GM21447 (cell line): ENCODE measurements at regions not wholly inside any gene's neighbourhood (a gene's known extent, or its start where the extent isn't known, plus 50 kb on each side); places are given as distances from the start of the nearest gene placed in this dataset.

Experiments
- ATAC-seq: cut with Tn5 transposase; IDR thresholded peaks from one replicate; pipeline ENCODE4 v1.9.1; 2021; ENCODE audit not compliant: unreplicated experiment

DNA sequence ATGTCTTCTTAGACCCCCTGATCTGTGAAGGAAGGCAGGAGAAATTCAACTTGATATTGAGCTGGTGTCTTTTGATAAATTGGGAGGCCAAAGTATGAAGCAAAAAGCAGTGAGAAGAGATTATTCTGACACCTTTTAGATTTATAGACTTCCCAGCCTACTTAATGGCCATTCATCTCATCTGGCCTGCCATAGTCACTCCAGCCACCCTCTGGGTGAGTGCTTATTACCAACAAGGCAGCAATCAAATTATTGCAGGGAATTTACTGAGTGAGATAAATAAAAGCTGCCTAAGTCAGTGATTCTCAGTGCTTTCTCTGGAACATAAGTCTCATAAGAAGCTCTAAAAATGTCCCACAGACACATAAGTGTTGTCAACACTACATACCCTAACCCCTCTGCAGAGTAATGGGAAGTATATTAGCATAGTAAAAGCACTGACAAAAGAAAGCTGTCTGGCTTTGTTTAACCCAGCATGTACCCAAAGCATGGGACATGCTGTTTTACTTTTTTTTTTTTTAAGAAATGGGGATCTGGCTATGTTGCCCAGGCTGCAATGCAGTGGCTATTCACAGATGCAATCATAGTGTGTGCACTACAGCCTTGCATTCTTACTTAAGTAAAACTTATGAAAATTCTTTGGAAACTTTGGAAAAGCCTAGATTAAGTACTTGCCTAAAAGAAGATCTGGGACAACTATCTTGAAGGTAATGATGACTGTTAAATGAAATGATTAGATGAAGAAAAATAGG lies 725.3 kb downstream of the TUSC7 start:
- ATAC-seq: no peak

DNA sequence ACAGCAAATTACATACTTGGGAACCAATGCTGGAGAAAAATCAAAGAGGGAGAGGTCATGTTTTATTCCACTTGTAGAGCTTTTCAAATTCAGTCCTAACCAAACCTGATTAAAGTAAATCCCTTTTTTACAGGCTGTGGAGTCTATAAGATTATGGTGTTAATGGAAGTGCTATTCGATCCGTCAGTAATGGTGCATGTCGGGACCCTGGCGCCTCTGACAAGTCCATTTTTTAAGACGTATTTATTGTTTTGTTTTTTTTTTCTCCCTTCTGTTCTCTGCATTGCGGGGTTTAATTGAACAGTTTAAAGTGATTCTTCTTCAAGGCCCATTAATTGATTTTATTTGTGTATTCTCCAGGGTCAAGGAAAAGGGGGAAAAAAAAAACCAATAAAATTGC lies 725.9 kb downstream of the TUSC7 start:
- no peak for ATAC-seq

DNA sequence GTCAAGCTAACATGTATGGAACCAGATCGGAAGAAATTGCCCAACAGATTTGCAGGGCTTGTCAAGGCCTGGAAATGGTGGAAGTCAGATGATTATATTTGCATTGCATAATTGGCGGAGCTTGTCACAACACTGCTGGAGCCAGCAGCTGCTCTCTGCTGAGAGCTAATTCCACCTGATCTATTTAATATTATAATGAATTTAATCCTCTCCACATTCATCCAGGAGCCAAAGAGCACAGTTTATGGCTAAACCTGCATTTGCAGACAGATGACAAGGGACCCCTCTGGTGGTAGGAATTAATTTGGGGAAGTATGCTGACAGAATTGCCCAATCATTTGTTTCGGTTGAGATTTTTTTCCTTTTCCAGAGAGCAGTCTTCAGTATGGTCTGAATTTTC lies 730.2 kb downstream of the TUSC7 start:
- ATAC-seq: no peak

DNA sequence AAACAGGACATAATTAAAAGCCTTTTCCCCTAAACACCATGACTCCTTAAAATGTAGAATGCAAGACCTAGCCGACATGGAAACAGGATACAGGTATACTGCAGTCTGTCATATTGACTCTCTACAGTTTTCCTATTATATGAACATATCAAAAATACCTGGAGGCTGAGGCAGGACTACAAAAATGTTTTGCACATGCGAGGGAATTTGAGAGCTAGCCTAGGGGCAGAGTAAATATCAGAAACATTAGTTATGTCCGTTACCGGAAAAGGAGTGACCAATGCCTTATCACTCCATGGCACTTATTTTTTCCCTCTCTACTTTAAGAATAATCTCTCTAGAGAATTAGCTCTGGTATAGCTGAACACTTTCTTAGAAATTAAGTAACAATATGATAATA lies 732.3 kb downstream of the TUSC7 start:
- ATAC-seq: no peak

DNA sequence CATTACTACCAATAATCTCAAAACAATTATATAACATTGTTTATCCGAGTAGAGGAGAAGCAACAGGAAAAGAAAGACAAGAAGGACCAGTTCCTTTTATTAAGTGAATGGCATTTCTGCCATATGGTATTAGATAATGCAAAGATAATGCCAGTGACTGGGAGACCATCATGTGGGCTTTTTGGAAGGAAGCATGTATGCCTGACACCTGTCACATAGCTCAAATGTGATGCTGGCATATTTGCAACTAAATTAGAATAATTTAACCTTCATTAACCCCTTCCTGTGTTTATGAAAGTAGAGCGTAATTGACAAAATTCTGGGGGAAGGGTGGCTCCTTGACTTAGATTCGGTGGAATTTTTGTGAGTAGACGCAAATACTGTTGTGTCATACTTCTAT lies 733.0 kb downstream of the TUSC7 start:
- no peak for ATAC-seq

DNA sequence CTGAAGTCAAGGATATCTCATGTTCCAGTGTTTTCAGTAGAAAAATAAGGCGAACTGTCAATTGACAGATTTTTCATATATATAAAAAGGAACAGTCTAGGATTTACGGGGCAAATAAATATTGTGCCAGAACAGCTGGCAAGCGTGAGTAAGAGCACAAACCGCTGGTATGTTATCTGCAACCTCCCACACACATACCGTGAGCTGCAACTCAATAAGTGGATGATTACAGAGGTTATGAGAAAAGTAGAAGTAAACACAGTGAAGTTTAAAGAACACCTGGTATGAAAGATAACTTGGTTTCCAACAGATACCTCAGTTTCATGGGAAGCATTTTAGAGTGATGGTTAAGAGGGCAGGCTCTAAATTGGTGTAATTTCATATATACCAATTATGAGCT lies 733.4 kb downstream of the TUSC7 start:
- no peak for ATAC-seq

DNA sequence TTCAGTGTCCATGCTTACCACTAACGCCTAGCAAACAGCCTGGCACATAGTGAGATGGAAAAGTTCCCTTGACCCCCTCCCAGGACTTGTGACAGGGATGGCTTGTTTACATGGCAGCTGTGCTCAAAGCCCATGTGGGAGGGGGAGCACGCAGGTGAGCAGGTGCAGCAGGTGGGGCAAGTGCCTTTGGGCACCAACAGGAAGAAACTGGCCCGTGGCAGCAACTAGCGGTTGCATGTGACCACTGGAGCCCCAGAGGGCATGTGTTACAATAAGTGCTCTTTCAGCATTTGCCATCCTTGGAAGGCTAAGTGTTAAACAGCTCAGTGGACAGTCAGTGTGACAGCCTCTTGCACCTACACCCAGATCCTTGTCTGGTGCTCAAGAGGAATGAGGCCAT lies 734.6 kb downstream of the TUSC7 start:
- ATAC-seq: no peak

DNA sequence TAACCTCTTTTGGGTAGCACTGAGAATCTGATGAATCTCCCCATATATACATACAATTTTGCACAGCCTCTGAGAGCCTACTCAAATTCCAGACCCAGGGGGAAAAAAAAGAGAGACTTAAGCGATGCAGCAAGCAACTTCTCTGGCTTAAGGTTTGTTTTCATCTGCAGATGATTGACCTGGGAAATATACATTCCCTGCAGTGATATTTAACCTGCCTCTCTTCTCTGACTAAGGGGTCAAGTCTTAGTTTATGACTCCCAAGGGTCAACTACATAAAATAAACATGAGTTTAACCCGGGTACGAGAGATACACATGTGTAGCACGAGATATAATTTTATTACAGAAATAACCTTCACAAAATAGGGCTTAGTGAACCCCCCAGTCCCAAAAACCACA lies 737.8 kb downstream of the TUSC7 start:
- no peak for ATAC-seq

DNA sequence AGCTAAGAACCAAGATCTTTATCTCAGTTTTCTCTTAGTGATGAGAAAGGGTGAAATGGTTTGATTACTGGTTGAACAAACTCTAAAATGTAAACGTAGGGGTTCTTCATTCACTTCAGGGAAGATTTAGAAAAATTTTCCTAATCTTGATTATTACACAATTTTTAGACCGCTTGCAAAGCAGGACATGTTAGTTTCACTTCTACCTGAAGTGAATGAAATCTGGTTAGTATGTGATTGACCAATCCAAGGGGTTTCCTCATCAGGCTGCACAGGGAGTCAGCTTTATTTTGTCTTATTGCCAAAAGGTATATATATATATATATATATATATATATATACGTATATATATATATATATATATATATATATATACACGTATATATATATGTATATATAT lies 740.4 kb downstream of the TUSC7 start:
- no peak for ATAC-seq

DNA sequence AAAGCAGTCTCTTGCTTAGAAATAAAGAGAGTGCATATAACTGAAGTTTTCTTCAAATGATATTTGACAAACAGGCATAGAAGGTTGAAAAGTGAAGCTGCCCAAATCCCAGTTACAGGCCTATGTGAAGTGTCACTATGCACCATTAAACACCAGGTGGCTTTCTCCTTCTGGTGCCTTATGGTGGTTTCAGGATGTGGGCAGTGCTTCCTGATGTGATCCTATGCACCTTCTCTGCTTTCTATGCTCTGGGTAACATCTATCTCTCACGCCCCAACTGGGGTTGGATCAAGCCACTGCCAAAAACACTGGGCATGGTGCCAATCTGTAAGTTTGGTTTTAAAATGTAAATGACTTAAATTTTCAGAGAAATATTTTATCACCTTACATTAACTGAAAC lies 744.7 kb downstream of the TUSC7 start:
- ATAC-seq: peak; percentile 81

DNA sequence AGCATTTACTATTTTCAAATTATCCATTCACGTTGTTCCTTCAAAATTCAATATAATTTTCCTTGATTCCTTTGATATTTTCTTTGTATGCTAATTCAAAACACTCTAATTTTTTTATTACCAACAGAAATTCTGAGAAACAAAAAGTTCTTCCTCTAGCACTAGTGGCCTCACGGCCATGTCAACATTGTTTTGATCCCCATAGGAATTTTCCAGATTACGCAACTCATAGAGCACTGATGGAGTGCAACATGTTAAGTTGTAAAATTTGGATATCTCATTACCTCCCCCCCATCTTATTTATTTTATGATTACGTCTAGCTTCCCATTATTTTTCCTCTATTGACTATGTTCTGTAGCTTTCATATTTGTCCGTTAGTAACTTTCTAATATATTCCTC lies 745.3 kb downstream of the TUSC7 start:
- ATAC-seq: no peak

DNA sequence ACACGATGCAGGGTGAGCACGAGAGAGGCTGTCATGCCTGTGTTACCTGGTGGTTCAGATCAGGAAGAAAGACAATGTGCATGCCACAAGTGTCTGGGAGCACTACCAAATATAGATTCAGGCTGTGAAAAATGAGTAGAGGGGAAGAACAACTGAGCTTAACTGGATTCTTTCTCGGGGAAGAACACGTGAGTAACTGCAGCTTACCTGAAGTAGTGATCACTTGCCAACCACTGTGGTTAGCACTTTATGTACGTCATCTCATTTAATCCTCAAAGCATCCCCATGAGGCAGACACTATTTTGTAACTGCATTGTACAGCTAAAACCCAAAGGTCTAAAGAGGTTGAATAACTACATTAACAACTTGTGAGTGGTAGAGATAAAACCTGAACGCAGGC lies 746.2 kb downstream of the TUSC7 start:
- no peak for ATAC-seq

DNA sequence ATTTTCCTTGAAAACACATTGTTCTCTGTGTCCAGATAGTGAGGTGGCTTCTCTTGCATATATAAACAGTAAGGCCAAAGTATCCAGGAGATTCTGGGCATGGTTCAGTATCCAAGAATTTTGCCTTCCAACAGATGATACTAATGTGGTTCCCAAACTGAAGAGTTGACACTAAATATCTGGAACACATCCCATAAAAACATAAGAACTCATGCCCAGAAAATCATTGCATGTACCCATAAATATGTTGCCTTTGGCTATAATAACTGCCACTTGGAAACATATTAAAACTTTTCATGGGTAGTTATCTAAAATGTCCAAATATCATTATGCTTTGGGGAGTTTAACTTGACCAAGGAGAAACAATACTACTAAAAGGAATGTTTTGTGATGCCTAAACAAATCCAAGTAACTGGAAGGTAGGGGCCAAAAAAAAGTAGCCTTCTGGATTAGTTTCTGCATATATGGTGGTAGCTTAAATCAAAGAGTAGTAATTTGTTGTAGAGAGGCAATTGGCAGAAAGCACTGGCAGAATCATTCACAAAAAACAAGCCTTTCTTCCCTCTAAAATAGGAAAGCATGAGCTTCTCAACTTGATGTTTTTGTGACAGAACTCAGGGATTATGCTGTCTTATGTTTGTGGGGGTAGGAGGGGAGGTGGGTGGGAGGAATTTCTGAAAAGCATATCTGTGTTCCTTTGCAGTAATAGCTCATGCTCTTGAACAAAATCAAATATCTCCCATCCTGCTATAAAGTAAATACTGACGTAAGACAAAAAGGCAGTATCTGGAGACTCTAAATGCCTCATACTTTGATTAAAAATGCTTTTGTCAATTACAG lies 753.9 kb downstream of the TUSC7 start:
- no peak for ATAC-seq

DNA sequence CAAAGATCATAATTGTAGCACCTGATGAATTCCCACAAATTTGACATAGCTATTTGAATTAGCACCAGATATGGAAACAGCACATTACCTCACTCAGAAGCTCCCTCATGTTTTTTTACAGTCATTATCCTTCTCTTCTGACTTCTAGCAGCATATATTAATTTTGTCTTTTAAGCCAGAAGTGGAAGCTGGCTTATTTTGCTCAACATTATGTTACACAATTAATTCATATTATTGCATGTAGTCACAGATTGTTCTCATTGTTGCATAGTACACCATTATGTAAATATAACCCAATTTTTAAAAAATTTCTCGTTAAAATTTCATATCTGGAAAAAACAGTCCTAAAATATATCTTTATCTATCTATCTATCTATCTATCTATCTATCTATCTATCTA lies 762.3 kb downstream of the TUSC7 start:
- no peak for ATAC-seq

DNA sequence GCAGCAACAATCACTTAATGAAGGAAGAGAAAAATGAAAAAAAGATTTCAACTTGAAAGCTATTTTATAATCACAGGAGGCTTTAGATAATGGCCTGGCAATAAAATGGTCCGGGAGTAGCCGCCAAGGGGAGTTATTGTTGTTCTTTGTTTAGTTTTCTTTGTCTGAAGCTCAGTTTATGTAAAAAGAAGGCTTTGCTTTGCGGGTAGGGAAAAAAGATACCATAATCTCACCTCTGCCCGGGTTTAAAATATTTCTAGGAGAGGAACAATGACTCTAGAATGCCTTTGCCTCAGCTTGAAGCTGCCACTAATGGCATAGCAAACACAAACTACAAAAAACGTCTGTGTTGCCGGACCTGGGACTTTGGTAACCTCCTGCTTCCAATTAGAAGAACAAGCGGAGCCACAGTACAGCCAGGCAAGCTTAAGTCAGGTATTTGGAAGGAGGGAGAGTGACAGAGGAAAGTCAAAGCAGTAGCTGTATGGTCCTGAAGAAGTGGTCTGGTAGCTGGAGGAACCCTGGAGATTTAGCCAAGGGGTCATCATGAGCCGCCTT lies 764.5 kb downstream of the TUSC7 start:
- no peak for ATAC-seq

DNA sequence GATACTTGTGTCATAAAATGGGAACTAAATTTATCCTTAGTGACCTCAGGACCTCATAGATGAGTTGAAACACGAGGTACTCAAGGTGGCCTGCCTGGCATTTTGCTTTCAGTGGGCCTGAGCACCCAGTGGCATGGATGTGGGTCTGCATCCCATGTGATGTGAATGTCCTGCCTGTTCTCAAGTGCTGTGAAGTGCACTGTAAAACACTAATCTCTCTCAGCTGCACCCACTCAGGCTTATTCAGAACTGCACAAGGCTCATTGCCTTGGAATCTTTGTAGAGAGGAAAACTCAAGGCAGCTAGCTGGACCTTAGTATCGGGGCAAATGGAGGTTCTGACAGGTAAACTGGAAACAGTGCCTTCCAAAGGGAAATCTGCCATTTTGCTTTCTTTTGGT lies 767.0 kb downstream of the TUSC7 start:
- ATAC-seq: no peak

DNA sequence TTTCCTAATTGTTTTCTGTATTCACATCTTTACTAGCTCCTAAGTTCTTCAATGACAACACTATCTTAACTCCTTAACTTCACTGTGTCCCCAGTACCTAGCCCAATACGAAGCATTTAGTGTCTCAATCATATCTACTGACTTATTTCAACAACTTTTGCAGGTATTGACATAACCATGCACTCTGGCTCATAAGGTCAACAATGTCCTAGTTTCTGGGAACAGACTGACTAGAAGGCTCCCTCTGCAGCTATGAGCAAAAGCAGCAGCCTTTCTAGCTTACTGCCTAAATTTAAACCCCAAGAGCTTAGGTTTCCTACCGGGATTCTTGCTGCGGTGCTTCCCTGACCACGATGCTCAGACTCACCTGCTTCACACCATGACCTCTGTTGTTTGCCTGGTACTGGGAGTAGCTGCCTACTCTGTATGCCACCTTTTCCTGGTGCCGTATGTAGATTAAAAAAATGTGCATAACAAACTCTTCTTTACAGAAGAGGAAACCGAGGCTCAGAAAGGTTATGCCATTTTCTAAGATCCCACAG lies 767.7 kb downstream of the TUSC7 start:
- ATAC-seq: no peak

DNA sequence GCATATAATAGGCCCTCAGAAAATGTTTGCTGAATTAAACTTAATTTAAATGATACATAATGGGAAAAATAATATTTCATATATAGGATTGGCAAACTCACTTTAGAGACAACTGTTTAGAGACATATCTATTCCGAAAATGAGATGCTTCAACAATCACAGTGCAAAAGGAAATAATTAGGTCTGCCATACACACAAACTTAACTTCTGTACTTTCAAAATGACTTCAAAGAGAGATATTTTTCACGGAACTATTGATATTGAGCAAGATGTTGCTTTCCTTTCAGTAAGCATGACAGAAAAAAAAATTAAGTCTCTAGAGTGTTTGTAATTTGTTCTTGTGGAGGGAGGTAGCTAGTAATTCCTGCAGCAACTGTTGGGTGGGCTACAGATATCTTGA lies 769.5 kb downstream of the TUSC7 start:
- ATAC-seq: peak; percentile 65

DNA sequence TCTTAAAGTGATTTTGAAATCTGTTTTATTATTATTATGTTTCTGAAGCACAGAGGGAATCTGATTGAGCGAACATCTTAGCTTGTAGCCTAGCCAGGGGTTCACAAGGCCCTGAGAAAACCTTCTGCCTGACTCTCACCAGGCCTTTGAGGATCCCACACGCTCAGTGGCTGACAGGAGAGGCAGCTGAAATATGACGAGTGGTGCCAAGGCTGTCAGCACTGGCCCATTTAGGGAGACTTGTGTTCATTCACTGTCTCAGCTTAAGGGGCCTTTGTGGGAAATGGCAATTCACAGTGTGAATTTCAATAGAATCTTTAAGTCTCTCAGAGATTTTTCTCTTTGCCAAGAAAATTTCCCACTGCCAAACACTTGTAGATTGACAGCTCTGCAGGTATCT lies 770.9 kb downstream of the TUSC7 start:
- no peak for ATAC-seq

DNA sequence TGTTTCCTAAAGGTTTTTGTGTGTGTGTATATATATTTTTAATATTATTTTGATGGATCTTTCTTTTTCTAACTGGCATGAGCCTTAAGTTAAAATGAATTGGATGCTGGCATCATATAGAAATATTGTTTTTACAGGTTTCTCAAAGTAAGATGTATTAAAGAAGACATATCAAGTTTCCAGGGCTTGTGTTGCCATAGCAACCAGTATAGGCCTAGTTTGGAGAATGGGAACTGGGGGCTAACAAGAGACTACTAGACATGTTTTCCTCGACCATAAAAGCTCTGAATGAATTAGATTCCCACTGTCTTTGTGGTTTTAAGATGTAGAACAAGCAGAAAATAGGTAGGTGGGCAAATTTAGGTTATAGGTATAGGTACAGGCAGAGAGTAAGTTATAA lies 771.4 kb downstream of the TUSC7 start:
- no peak for ATAC-seq

DNA sequence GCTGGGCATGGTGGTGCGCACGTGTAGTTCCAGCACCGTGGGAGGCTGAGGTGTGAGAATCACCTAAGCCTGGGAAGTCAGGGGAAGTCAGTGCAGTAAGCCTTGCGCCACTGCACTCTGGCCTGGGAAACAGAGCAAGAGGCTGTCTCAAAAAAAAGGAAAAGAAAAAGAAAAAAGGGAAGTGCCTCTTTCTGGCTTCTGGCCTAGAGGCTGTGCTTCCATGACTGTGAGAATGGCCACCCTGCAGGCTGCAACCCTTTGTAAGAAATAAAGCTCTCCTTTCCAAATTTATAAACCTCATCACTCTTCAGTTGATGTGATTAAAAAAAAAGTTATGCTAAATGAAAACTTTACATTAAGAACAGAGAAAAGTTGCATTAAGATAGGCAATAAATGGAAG lies 774.3 kb downstream of the TUSC7 start:
- ATAC-seq: no peak

DNA sequence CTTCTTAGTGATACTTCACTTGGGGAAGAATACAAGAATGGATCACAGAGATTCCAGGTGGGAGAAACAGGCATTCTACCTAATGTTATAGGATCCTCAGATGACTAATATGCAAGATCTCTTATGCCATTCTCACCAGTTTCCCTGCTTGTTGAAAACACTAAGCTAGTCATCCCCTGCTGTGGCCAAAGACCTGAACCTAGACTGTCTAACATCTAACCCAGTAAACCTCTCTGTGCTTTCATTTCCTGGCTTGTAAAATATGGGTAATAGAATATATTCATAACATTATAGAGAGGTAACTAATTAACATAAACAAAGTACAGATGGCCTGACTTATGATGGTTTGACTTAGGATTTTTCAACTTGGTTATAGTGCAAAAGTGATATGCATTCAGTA lies 776.3 kb downstream of the TUSC7 start:
- ATAC-seq: no peak
